ENCODE measurements at regions not wholly inside any gene's neighbourhood (a gene's known extent, or its start where the extent isn't known, plus 50 kb on each side); places are given as distances from the start of the nearest gene placed in this dataset.

DNA sequence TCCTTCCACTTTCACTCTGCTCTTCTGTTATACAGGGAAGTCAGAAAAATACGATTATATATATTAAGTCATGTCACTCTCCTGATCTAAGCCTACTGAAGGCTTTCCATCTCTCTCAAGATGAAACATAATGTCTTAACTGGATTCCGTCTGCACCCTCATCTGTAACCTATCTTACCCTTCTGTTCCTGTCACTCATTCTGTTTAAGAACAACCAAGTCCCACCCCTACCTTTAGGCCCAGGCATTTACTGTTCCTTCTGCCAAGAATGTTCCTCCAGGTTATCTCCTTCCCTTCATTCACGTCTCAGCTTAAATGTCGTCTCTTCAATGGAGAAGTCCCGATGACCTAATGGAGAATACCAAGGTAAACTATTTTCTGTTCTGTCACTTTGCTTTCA lies 1802.4 kb downstream of the MRPL39 start:
- H3K9ac ChIP-seq (ENCODE audit: low read depth, low read length, poor library complexity, severe bottlenecking): no peak overlapping the region
- H3K4me3 ChIP-seq (ENCODE audit: low read length, poor library complexity, severe bottlenecking): no peak overlapping the region
- no peaks in the 10 kb centered on the region for H3K27me3 ChIP-seq (ENCODE audit: insufficient read depth, low read length, poor library complexity, severe bottlenecking)
- no peaks in the 10 kb centered on the region for H3K9me2 ChIP-seq (replicated peaks; ENCODE audit: low read depth, low read length)
- no peak overlapping the region for H3K4me2 ChIP-seq (ENCODE audit: low read depth, low read length, poor library complexity, severe bottlenecking)
- H4K20me1 ChIP-seq (ENCODE audit: insufficient read depth, low read length, poor library complexity, severe bottlenecking): no peaks in the 10 kb centered on the region
- H3K79me2 ChIP-seq (ENCODE audit: insufficient read depth, low read length): no peaks in the 10 kb centered on the region
- H3K4me1 ChIP-seq (ENCODE audit: insufficient read depth, low read length, poor library complexity, severe bottlenecking): no peaks in the 10 kb centered on the region
- H3F3A ChIP-seq (ENCODE audit: low read depth): no peaks in the 10 kb centered on the region
- no peak for TF ChIP-seq EZH2phosphoT487 (IDR thresholded peaks at IDR 0.05; ENCODE audit: borderline replicate concordance)
- TF ChIP-seq, protein P1, sequence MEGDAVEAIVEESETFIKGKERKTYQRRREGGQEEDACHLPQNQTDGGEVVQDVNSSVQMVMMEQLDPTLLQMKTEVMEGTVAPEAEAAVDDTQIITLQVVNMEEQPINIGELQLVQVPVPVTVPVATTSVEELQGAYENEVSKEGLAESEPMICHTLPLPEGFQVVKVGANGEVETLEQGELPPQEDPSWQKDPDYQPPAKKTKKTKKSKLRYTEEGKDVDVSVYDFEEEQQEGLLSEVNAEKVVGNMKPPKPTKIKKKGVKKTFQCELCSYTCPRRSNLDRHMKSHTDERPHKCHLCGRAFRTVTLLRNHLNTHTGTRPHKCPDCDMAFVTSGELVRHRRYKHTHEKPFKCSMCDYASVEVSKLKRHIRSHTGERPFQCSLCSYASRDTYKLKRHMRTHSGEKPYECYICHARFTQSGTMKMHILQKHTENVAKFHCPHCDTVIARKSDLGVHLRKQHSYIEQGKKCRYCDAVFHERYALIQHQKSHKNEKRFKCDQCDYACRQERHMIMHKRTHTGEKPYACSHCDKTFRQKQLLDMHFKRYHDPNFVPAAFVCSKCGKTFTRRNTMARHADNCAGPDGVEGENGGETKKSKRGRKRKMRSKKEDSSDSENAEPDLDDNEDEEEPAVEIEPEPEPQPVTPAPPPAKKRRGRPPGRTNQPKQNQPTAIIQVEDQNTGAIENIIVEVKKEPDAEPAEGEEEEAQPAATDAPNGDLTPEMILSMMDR (conservative IDR thresholded peaks at IDR 0.05; ENCODE audit: low read length): no peak
- no peaks in the 10 kb centered on the region for H3K36me3 ChIP-seq (ENCODE audit: insufficient read depth, low read length)
- no peaks in the 10 kb centered on the region for H3K9me3 ChIP-seq (ENCODE audit: insufficient read depth, low read depth, low read length)
- H2AFZ ChIP-seq (ENCODE audit: low read length): no peak overlapping the region

DNA sequence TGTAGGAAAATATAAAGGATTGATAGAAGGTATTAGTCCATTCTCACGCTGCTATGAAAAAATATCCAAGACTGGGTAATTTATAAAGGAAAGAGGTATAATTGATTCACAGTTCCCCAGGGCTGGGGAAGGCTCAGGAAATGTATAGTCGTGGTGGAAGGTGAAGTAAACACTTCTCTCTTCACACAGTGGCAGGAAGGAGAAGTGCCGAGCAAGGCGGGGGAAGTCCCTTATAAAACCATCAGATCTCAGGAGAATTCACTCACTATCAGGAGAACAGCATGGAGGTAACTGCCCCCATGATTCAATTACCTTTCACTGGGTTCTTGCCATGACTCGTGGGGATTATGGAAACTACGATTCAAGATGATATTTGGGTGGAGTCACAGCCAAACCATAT lies 1806.0 kb downstream of the MRPL39 start:
- Histone ChIP-seq H3K4me1 (ENCODE audit: insufficient read depth, low read length, poor library complexity, severe bottlenecking) (peaks cover 6% of the 10 kb centered on the region), H3K9me3 (ENCODE audit: insufficient read depth, low read depth, low read length) (no peaks in the 10 kb centered on the region), H4K20me1 (ENCODE audit: insufficient read depth, low read length, poor library complexity, severe bottlenecking) (no peaks in the 10 kb centered on the region), H3K4me2 (ENCODE audit: low read depth, low read length, poor library complexity, severe bottlenecking) (no peak overlapping the region), H3K79me2 (ENCODE audit: insufficient read depth, low read length) (no peaks in the 10 kb centered on the region), H3K9me2 (replicated peaks; ENCODE audit: low read depth, low read length) (no peaks in the 10 kb centered on the region), H3K36me3 (ENCODE audit: insufficient read depth, low read length) (no peaks in the 10 kb centered on the region), H3K9ac (ENCODE audit: low read depth, low read length, poor library complexity, severe bottlenecking) (no peak overlapping the region), H3K27me3 (ENCODE audit: insufficient read depth, low read length, poor library complexity, severe bottlenecking) (no peaks in the 10 kb centered on the region), H3K4me3 (ENCODE audit: low read length, poor library complexity, severe bottlenecking) (no peak overlapping the region), H3F3A (ENCODE audit: low read depth) (no peaks in the 10 kb centered on the region), H2AFZ (ENCODE audit: low read length) (no peak overlapping the region)
- no peak for TF ChIP-seq EZH2phosphoT487 (IDR thresholded peaks at IDR 0.05; ENCODE audit: borderline replicate concordance)
- TF ChIP-seq, protein P1 (conservative IDR thresholded peaks at IDR 0.05; ENCODE audit: low read length): no peak

DNA sequence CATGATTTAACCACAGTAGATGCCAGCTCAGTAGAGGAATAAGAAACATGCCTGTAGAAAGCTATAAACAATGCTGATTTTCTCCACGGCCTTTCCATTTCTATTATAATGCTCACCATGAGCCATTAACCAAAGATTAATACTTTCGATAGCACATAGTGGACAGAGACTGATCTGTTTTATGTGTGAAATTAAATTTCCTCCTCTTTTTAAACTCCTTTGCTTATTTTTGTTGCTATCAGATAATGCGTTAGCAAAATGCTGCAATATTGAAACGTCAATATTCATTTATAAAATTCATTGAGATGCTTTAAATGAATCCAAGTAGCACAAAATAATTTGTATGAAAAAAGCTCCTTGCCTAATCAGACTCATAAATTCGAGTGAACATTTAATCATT lies 1807.9 kb downstream of the MRPL39 start:
- Histone ChIP-seq H3F3A (ENCODE audit: low read depth) (no peaks in the 10 kb centered on the region), H3K9ac (ENCODE audit: low read depth, low read length, poor library complexity, severe bottlenecking) (no peak overlapping the region), H4K20me1 (ENCODE audit: insufficient read depth, low read length, poor library complexity, severe bottlenecking) (no peaks in the 10 kb centered on the region), H3K4me1 (ENCODE audit: insufficient read depth, low read length, poor library complexity, severe bottlenecking) (peaks cover 6% of the 10 kb centered on the region), H3K79me2 (ENCODE audit: insufficient read depth, low read length) (no peaks in the 10 kb centered on the region), H3K36me3 (ENCODE audit: insufficient read depth, low read length) (no peaks in the 10 kb centered on the region), H3K9me3 (ENCODE audit: insufficient read depth, low read depth, low read length) (no peaks in the 10 kb centered on the region), H3K9me2 (replicated peaks; ENCODE audit: low read depth, low read length) (no peaks in the 10 kb centered on the region), H3K27me3 (ENCODE audit: insufficient read depth, low read length, poor library complexity, severe bottlenecking) (no peaks in the 10 kb centered on the region), H3K4me2 (ENCODE audit: low read depth, low read length, poor library complexity, severe bottlenecking) (no peak overlapping the region), H3K4me3 (ENCODE audit: low read length, poor library complexity, severe bottlenecking) (no peak overlapping the region), H2AFZ (ENCODE audit: low read length) (no peak overlapping the region)
- no peak for TF ChIP-seq EZH2phosphoT487 (IDR thresholded peaks at IDR 0.05; ENCODE audit: borderline replicate concordance)
- TF ChIP-seq, protein P1 (conservative IDR thresholded peaks at IDR 0.05; ENCODE audit: low read length): no peak

All from Loucy (cell line).